ENCODE measurements at regions not wholly inside any gene's neighbourhood (a gene's known extent, or its start where the extent isn't known, plus 50 kb on each side); places are given as distances from the start of the nearest gene placed in this dataset.
"Not testable (repeated sequence)": the region's sequence is repeated elsewhere in the genome, so short reads cannot be mapped to it uniquely, and the experiment has no call there.

DNA sequence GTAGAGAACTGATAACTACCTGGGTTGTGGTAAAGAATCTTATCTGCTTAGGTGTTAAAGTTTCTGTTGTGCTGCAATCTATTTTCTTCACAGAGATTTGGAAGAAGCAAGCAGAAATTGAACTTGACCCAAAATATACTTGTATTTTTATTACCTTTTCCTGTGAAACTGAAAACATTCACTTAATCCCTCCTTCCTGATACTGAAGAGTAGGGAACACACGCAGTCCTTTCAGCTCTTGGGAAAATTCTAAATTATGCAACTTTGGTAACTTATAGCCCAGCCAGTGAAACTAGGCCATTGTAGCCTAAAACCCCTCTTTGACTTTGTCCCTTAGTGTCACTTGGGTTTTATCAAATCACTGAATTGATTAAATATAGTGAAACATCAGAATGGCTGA lies 128.4 kb upstream of the MEIS1 start:
- no peak for DNase-seq

DNA sequence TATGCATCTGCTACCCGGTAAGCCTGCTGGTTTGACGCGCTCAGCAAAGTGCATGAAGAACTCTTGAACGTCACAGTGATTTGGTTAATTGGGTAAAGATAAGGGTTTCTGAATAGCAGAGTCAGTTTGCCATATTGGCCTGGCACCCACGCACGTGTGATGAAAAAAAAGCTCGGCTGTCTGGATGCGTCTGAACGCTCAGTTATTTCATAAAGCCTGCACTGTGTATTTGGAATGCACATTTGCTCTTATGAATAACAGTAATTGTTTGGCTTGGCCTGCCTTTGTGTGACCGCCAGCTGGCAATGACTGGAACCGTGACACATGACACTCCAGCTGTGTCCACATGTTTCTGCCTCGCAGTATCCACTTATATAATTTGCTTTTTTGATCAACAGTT lies 129.2 kb upstream of the MEIS1 start:
- DNase-seq: peak; percentile 88

- DNase-seq: no peak
Observed at GRCh38 chr2:66303471-66303870, 131.5 kb upstream of the MEIS1 start.

DNA sequence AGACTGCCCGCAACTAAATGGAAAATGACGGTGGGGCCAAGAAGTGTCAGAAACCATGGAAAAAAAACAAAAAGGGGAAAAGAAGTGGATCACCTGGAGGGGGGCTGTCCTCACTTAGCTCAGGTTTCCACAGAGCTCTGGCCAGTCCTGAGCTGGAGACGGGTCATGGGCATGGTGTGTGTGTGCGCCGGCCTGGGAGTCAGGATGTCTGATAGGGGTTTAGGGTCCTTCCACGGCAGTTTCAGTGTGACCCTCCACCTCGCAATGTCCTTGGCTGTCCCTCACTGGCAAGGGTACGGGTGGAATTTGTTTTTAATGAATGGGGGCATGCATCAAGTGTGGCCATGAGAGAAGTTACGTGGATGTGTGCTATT lies 133.2 kb upstream of the MEIS1 start:
- no peak for DNase-seq

DNA sequence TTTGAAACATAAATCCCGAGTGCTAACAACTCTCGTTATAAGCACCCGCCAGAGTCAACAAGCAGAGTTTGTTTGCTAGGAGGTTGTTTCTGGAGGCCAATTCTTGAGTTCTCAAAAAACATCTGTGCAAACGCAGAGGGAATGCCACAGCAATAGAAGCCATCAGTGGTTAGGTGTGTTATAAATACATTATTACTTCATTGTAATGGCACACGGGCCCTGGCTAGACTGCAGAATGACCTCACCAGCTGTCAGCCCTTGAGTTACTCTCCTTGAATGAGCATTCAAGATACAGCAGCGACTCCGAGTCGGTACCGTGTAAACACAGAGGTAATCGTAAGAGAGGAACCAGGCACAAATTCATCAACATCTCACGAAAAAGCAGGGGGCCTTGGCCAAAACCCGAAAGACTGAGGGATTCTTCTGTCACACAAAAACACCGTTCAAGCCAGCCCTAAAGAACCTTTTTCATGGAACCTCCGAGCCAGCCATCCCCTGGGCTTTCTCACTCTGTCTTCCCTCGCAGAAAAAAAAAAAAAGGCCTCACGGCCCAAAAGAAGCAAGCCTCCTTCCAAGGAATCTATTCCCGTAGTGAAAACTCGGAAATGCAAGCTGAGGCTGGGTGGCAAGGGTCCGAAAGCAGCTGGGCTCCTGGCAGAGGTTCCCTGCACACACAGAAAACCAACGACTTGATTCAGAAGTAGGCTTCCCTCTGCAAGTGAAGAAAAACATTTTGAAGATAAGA lies 133.7 kb upstream of the MEIS1 start:
- peak; percentile 85 for DNase-seq

DNA sequence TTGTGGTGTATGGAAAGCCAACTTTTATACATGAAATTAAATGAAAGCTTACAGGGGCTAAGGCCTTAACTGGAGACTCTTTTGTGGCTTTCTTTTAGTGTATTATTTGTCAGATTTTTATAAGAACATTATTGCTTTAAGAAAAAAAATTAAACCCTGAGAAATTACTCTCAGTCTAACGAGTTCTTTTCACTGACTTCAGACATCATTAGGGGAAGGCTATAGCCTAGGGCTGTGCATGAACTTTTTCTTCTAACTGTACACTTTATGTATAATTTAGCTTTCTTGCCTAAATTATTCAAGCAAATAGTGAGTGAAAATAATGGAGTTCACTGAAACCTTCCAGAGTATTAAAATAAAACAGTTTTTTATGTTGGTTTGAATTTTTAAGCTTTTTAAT lies 151.1 kb upstream of the MEIS1 start:
- DNase-seq: no peak

- DNase-seq: no peak
Observed at GRCh38 chr2:66281980-66282379, 152.9 kb upstream of the MEIS1 start.

DNA sequence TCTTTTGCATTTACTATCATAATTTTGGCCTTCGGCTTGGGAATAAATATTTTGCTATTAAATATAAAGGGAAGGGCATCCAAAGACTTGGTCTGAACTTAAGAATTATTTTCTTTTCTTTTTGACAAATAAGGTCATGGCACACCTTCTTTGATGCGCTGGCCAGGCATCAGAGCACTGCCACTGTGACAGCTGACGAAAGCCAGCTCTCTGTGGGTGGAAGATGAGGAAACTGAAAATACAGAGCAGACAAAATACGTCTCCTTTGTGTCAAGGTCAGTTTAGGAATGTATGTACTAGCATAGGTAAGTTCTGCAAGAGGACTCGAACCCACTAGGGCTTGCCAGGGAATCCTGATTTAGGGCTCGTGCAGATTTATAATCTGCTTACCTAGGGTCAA lies 155.9 kb upstream of the MEIS1 start:
- DNase-seq: no peak

GRCh38 chr2:66275984-66276383 lies 158.9 kb upstream of the MEIS1 start:
- DNase-seq: no peak

DNA sequence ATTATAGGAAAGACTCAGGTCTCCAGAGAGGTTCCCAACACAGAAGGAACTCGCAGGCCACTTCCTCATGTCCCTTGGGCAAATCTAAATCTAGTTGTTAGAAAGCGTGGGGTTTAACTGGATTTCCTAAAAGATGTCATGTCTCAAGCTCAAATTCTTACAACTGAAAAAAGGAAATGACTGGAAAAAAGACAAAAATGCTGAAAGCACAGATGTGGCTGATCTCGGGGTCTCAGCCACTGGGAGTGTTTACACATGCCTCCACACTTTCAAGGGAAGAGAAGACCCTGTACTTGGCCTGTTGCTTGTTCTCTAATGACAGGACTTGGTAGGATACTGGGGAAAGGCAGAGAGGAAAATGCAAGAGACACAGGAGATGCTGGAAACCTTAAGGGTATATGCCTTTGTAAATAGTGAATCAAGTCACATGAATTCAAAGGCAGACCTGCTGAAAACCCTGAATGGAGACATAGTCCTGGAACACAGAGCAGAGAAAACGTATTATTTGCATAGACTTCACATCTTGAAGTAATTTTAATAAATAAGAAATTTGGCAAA lies 160.9 kb upstream of the MEIS1 start:
- DNase-seq: no peak

GRCh38 chr2:66272751-66273150 lies 162.2 kb upstream of the MEIS1 start:
- DNase-seq: no peak

- DNase-seq: no peak
Observed at GRCh38 chr2:66271777-66272176, 163.1 kb upstream of the MEIS1 start.

DNA sequence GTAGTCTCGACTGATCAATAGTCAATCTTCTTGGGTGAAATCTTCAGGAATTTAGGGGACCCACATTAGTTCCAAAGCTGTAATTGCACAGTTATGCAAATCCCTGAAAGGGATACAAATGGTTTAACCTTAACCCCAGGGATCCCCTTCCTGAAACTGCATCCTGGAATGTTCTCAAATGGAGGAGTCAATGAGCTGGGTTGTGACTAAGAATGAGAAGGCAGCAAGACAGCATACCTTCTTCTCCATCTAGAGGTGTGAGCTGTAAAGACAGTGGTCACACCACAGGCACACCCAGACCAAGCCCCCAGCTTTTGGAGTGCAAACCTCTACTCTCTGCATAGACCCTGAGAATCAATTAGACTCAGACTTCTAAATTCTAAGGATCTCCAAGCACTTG lies 164.7 kb upstream of the MEIS1 start:
- DNase-seq: no peak

DNA sequence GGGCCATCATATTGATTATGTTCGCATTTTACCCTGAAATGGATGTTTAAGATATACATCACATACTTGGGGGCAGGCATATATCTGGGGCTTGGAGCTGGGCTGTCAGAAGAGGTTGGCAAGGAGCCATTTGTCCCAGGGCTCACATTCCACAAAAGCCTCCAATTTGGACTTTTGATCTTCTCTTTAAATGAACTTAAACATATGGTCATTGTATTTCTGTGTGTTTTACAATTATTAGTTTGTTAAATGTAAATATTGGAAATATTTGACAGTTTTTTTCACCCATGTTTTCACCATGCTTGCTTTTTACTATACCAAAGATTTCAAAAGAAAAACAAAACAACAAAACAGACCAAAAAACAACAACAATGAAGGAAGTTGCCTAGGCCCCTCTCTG lies 165.8 kb upstream of the MEIS1 start:
- DNase-seq: no peak

- DNase-seq: no peak
Observed at GRCh38 chr2:66268756-66269155, 166.2 kb upstream of the MEIS1 start.

DNA sequence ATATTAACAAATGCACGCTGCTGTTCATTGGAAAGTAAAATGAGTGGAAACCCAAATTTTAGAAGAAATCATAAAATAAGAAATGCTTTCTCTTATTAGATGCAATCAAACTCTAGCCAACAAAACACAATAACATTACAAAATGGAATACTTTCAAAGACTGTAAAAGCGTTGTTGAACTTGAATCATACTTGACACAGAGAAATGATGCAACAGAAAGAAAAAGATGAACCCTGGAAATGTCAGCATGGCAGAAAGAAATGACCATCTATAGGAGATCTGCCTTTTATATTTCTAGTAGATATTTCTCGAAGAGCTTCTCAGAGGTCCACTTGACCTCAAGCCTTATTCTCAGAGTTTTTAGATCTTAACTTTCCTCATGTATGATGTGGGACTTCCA lies 170.6 kb upstream of the MEIS1 start:
- DNase-seq: no peak

DNA sequence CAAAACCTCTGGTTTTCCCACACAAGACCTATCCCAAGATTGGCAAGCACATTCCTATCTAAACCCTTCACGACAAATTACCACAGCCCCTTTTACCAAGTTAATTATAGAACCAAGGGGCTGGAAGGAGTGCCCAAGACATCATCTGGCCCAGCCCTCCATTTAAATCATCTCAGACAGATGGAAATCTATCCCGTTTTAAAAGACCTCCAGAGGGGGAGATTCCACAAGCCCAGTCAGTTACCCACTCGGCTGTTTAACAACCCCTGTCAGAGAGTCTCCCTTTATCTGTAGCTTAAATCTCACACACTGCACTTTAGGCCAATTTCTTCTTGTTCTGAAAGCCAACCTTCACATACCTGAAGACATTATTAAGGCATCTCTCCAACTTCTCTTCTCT lies 179.1 kb upstream of the MEIS1 start:
- DNase-seq: no peak

DNA sequence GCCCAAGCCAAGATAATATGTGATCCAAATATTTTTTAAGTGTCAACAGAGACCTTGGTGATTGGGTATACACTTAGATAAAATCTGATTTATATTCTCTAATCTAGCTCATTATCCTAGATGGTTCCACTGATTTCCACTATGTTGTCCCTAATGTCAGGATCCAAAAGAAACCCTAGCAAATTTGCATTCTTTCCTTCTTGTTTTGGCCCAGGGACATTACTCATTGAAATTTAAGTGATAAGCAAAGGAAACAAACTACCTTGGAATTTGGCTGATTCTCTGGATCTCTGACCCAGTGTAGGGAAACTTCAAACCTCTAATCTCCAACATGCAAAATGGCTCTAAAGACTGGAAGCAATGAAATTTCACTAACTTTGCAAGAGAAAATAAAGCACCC lies 179.8 kb upstream of the MEIS1 start:
- no peak for DNase-seq

DNA sequence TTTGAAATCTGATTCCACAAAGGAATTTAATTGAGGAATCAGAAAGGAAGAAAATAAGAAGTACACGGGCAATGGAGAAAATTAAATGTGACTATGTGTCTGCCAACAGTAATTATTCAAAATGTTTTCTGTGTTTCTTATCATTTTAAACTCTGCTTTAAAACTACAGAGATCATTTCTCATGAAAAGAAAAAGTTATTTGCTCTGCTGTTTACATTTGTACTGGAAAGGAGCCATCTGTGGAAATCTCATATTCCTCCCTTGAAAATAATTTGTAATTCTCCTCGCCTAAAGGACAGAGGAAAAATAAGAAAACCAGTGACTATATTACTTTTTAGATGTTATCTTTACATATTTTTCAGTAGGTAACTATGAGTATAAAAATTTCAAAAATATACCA lies 181.9 kb upstream of the MEIS1 start:
- no peak for DNase-seq

DNA sequence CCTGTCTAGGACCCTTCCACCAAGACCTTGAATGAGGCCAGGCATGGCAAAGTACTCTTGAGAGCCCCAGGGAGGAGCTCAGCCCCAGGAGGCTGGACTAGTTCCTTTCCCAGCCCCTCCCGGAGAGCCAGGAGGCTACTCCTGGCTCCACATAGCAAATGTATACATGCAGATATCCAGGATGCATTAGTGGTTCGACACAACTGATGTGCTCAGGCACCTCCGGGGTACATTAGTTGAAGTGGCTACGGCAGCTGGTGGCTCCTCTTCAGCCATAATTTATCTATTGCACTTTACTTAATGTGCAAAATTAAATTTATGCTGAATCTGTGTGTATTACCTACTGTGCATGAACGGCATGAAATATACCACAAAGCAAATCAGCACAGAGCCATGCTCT lies 182.8 kb upstream of the MEIS1 start:
- DNase-seq: no peak

DNA sequence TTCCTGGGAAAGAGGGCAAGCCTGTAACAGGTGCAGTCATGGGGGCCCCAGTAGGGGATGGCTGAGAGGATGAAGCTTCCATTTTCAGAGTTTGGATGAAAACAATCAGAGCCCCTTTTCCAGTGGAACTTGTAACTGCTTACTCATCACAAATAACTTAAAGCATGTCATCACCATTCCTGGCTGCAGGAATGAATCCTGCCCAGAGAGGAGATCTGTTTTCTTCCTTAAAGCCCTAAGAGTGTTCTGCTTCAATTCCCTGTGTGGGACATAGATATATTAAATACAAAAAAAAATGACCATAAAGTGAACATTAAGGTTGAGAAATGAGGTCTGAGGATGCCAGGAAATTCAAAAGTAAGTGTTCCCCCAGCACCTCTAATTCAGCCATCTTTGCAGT lies 183.4 kb upstream of the MEIS1 start:
- no peak for DNase-seq

DNA sequence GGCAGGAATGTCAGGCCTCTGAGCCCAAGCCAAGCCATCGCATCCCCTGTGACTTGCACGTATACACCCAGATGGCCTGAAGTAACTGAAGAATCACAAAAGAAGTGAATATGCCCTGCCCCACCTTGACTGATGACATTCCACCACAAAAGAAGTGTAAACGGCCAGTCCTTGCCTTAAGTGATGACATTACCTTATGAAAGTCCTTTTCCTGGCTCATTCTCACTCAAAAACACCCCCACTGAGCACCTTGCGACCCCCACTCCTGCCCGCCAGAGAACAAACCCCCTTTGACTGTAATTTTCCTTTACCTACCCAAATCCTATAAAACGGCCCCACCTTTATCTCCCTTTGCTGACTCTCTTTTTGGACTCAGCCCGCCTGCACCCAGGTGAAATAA lies 185.8 kb upstream of the MEIS1 start:
- not testable (repeated sequence) for DNase-seq

DNA sequence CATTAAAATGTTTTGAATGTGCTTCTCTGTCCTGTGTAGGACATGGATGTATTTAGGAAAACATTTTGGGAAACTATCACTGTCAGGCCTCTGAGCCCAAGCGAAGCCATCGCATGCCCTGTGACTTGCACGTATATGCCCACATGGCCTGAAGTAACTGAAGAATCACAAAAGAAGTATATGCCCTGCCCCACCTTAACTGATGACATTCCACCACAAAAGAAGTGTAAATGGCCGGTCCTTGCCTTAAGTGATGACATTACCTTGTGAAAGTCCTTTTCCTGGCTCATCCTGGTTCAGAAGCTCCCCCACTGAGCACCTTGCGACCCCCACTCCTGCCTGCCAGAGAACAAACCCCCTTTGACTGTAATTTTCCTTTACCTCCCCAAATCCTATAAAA lies 191.1 kb upstream of the MEIS1 start:
- not testable (repeated sequence) for DNase-seq

- not testable (repeated sequence) for DNase-seq
Observed at GRCh38 chr2:66242888-66243287, 192.0 kb upstream of the MEIS1 start.
